Ovary (tissue), 3 donors: ENCODE measurements at regions not wholly inside any gene's neighbourhood (a gene's known extent, or its start where the extent isn't known, plus 50 kb on each side); places are given as distances from the start of the nearest gene placed in this dataset.

Experiments
- CTCF ChIP-seq, 3 donors: fragments of 450-650 bp in 2 of 3; fragments of 200-600 bp in 1 of 3; IDR thresholded peaks; one replicate each; pipeline versions ENCODE4 v1.5.1 to v1.8.0; 2016 to 2022; ENCODE audit warnings: antibody characterized with exemption in 3 of 3, mild to moderate bottlenecking in 1 of 3
- EP300 ChIP-seq: sonication (generic); formaldehyde crosslinking; IDR thresholded peaks from one replicate; pipeline ENCODE4 v1.6.1; 2017; ENCODE audit warnings: antibody characterized with exemption
- POLR2A ChIP-seq: fragments of 450-650 bp; IDR thresholded peaks from one replicate; pipeline ENCODE4 v1.6.1; 2017; ENCODE audit warnings: antibody characterized with exemption, mild to moderate bottlenecking, moderate library complexity
- donor health status: DM: no; HTN: no; CAD: no.

- TF ChIP-seq POLR2A: no peak
- TF ChIP-seq CTCF (IDR thresholded peaks at IDR 0.05): no peak
- TF ChIP-seq EP300: no peak
Observed at GRCh38 chr21:17900281-17900989, 81.3 kb upstream of the C21orf91 start.
